Adipose tissue (tissue), 3 donors: ENCODE measurements at regions not wholly inside any gene's neighbourhood (a gene's known extent, or its start where the extent isn't known, plus 50 kb on each side); places are given as distances from the start of the nearest gene placed in this dataset.

ENCODE experiments used
- H3K27ac ChIP-seq: one replicate; pipeline ENCODE4 v1.5.1; 2013; ENCODE audit warnings: low read depth, low read length
- WGBS, 3 donors: extraction: QIAGEN DNeasy Blood & Tissue Kit; methylation state at CpG; one replicate each; pipeline ENCODE4 v1.1.7; 2013; 5-methylcytosine and 5-hydroxymethylcytosine counted together
- donor health status: healthy with polysubstance abuse.
- donor health status: Bipolar disorder and iron deficiency.
- donor health status: healthy.

DNA sequence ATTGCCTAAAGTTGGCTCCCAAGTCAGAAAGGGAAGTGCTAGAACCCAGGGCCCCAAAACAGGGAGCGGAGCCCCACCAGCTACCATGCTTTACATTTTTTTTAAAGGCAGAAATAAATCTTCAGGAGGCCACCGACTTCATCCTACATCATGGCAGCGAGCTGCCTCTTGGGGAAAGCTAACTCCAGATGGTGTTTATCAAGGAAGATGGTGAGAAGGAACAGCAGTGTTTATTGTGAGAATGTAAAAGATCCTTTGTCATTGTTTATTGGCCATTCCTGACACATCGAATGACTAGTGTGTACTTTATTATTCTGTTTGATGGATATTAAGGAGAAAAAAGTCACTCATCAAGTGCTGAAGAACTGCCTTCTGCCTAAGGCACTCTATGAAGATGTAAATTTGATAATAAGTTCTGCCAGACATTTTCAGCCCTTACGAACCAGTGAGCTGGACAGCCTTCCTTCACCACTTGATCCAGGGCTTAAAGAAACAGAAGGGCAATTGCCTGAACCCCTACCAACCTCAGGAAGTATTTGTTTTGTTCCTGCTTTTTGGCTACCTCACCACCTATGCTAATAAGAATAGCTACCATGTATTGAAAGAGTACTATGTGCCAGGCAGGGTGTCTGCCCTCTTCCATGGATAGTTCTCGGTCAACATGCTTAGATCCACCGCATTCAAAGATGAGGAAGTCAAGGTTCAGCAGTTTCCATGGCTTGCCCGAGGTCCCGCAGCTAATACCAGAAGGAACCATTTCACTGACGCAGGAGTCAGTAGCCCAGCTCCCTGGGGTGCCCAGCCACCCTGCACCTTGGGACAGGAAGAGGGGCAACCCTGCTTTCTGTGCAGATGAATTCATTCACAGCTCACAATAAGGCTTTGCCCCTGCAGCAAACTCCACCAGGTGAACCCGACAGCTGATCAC is 194.7 kb upstream of the RREB1 start:
- H3K27ac ChIP-seq, result no peak overlapping the region
- WGBS, 3 donors, result 62 to 76% (median 65%) methylated on average over 11 of the region's 11 CpGs

DNA sequence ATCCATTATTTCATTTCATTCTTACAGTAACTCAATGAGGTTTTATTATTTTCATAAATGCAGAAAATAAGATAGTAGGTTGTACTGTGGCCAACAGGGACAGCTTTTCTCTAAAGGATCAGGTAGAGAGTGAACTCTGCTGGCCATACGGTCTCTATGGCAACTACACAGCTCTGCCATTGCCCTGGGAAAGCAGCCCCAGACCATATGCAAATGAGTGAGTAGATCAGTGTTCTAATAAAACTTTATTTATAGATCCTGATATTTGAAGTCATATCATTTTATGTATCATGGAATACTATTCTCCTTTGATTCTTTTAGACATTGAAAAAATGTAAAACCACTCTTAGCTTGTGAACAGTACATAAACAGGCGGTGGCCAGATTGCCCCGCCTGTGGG is 192.5 kb upstream of the RREB1 start:
- 45 to 89% (median 52%) methylated on average over 3 of the region's 3 CpGs for WGBS, 3 donors
- no peak overlapping the region for H3K27ac ChIP-seq

DNA sequence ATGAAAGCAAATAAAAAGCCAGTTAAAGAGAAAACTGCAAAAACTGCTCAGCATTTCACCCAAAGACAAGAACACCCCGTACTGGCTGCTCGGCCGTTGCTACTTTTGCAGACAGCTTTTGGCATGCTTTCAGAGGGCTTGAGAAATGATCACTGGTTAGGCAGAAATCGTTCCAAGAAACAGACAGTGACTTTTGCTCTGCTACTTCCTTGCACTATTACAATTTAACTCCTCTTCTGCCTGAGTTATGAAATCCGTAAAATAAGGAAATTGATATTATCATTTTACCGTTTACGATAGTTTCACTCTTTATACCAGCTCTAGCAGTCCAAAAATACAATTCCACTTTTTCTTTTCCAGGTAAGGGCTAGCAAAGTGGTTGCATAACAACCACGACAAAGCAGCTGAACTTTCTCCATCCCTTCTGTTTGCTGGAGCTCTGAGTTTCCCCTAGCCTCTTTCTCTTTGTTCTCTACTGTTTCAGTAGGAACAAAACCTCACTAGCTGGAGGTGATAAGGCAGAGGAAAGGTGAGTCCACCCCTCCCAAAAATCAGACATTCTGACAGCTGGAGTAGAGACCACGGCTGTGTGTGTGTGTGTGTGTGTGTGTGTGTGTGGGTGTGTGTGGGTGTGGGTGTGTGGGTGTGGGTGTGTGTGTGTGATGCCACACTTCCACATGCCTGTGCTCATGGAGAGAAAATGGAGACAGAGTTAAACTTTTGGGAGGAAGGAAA is 191.8 kb upstream of the RREB1 start:
- no peak overlapping the region for H3K27ac ChIP-seq
- WGBS, 3 donors, result 6 to 9% (median 6%) methylated on average over 9 of the region's 9 CpGs

DNA sequence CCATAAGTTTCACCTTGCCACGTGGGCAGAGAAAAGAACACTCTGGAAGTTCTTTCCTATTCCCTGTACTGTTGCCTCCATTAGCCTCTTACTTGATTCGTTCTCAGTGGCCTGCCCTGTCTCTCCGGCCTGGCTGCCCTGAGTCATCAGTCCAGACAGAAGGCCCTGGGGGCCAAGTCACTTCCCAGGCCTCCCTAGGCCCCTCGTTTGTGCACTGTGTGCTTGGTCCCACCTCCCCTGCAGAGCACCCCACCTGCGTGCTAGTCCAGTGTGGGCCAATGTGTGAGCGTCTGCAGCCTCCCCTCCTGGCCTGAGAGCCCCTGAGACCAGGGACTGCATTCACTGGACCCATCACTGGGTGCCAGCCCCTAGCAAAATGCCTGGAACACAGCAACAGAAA is 191.2 kb upstream of the RREB1 start:
- H3K27ac ChIP-seq, result no peak overlapping the region
- 51 to 80% (median 58%) methylated on average over 6 of the region's 6 CpGs for WGBS, 3 donors

DNA sequence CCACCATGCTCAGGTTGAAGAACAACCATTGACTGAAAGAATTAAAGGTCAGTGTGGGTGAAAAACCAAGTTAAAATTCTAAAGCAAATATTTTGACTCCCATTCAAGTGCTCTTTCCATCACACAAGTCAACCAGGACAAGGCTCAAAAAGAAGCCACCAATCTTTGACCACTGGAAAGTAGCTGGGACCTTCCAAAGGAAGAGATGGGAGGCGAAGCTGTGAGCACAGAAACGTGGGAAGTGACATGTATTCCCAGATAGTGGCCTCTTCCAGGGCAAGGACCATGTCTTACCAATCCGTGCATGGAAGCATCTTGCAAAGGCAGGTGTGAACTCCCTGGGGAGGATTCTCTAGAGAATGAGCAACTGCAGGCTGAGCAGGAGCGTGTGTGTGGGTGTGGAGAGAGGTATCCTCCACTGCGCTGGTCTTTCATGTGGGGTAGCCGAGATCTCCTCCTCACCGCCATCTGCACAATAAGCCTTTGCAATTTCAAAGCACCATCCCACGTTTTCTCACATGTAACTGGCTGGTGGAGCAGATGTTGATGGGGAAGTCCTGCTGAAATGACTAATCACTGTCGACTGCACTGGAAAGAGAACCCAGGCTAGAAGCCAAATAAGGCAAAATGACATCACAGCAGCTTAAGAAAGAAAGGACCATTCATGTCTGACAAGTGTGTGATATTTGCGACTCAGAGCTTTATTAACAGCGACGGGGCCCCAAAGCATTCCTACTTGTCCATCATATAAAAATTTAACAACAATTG is 189.4 kb upstream of the RREB1 start:
- H3K27ac ChIP-seq, result no peak overlapping the region
- WGBS, 3 donors, result 61 to 69% (median 62%) methylated on average over 12 of the region's 12 CpGs

DNA sequence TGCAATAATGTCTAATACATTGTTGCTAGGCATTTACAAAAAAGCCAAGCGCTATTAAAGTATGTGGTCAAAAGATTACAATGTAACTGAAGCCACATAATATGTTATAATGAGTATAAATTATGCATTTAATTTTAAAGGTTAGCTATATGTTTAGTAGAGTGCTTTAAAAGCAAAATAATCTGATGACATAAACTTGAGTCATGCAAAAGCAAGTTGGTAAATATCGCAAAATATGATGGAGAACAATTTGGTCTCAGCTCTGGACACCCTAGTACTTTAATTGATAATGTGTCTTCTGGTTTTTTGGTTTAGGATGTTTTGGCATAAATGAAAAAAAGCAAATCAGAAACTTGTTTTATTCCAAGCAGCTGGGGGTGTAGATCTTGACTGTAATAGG is 188.6 kb upstream of the RREB1 start:
- no peak overlapping the region for H3K27ac ChIP-seq
- WGBS, 3 donors, result 97 to 100% (median 97%) methylated on average over 2 of the region's 2 CpGs

DNA sequence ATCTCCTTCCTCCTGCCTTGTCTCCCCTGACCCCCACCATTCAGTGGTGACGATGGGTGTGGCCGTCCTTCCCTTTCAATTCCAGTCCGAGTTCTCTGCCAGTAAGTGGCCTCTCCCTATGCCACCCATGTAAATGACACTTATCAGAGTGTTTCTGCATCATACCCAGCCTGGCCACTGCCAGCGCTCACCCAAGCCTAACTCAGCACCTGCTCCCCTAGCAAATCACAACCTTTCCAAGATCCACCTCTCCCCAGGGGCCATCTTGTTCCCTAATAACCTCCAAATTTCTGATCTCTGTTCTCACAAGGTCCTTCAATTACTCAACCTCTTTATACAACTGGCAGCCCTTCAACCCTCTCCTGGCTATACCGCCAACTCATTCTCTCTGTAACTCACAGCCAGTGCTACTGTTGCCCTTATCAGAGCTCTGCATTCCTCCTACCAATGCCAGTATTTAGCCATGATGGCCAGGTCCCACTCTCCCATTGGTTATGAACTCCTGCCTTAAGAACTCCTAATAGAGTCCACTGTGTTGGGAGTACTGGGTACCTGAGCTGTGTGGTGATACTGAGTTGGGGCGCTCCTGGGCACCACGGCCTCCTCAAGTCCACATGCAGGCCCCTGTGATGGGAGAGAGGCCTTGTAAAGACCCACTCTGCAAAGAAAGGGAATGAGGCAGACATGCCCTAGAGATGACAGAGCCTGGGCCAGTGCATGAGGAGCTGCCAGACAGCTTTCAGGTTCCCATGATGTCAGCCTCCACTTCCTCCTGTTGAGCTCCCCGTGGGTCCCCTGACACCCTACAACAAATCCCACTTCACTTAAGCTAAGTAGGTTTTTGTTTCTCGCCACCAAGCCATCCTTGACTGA is 187.4 kb upstream of the RREB1 start:
- whole genome bisulfite sequencing, 3 donors, result 73% methylated on average over 9 of the region's 9 CpGs
- H3K27ac ChIP-seq, result no peak overlapping the region

DNA sequence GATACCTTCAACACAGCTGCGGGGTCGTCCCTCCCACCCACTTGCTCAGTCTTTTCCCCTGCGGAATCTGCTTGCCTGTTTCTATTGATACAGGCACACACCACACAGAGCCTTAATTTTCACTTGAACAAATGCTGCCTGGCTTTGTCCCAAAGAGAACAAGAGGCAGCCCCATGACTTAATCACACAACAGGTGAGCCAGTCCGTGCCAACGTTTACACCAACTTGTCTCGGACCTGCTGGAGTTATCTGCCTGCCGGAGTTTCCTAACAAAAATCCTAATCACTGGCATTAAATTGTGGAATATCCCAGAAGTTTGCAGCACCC is 186.8 kb upstream of the RREB1 start:
- H3K27ac ChIP-seq, result no peak overlapping the region
- 47 to 93% (median 90%) methylated on average over 7 of the region's 7 CpGs for WGBS, 3 donors

DNA sequence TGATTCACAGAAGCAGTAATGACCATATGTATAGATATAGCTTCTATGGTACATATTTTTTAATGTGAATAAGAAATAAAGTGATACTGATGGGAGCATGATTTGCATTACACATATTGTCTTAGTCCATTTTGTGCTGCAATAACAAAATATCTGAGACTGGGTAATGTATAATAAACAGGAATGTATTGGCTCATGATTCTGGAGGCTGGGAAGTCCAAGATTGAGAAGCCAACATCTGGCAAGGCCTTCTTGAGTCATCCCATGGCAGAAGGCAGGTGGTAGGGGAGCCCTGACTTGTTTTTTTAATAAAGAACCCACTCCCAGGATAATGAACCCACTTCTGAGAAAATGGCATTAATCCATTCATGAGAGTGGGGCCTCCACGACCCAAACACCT is 185.6 kb upstream of the RREB1 start:
- H3K27ac ChIP-seq, result no peak overlapping the region
- WGBS, 3 donors, result 92 to 100% (median 93%) methylated on average over 1 of the region's 1 CpG

DNA sequence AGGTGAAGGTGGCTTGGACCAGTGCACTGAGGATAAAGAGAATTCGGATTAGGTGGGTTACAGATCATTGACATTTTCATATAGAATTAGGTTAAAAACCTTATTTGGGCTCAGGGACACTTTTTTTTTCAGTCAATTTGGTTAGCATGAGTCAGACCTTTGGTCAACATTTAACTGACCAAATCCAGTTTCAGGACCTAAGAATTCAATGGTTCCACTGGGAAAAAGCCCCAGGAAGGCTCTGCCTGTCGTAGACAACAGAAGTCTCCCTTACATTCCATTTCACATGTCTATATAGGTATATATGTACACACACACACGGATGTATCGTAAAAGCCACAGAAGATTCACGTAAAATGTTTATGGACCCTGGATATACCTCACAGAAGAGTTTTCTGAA is 184.2 kb upstream of the RREB1 start:
- no peak overlapping the region for H3K27ac ChIP-seq
- WGBS, 3 donors, result 81 to 85% (median 81%) methylated on average over 5 of the region's 5 CpGs

DNA sequence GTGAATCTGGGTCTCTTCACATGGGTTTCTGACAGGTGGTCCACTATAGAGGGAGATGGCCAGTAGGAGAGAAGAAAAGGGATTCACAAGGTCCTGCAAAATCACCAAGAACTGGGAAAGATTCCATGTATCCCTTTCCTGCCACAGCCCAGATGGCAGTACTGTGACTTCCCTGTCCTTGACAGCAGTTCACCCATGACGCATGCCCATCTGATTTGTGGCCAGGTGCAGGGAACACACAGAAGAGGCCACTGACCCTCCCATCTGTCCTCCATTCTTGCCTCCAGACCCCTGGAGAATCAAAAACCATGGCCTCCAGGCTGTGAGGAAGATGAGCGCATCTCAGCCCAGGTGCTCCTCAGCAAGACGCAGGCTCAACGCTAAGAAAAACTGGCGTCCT is 183.1 kb upstream of the RREB1 start:
- 89 to 92% (median 89%) methylated on average over 5 of the region's 5 CpGs for WGBS, 3 donors
- no peak overlapping the region for H3K27ac ChIP-seq

DNA sequence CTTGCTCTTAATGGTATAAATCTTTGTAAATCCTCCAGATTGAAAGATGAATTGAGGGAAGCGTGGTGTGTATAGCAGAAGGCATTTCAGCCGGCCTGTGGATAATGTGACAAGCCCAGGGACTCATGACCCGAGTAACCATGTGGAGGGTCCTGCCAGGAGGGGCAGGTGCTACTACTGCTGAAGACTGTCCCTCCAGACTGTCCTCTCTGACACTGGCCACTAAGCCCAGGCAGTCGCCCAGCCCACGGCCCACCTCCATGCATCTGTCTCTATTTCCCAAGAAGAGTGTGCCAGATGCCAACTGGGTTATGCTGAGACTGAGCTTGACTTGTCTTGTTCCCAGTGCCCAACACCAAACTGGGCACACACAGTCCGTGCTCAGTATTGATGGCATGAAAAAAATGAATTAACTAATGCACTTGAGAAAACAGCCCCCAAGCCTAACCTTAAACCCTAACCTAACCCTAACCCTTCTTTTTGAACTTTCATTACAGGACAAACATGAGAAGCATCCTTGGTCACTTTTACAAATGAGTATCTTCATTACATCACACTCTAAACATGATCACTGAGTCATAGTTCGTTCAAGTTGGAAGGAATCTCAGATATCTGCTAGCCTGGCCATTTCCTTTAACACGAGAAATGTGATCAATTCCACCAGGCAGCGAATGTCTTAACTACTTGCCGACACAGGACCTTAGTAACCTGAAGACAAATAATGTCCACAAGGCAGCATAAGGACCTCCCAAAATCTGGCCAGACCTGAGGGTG is 182.2 kb upstream of the RREB1 start:
- WGBS, 3 donors, result 80 to 91% (median 82%) methylated on average over 10 of the region's 10 CpGs
- H3K27ac ChIP-seq, result no peak overlapping the region

DNA sequence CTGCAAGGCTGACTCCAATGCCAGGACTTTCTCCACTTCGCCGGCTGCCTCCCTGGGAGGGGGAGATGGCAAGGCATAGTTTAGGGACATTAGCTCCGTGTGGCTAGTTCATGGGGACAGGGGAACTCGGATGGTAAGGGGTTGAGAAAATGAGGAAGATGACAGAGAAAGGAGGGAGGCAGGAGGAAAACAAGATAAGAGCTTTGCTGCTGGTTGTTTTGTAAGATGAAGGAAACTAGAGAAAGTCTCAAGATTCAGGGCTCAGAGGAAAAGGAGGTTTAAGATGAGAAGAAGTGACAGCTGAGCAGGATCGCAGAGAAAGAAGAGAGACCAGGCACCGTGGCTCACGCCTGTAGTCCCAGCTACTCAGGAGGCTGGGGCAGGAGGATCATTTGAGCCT is 180.9 kb upstream of the RREB1 start:
- WGBS, 3 donors, result 67 to 83% (median 75%) methylated on average over 7 of the region's 7 CpGs
- H3K27ac ChIP-seq, result no peak overlapping the region

DNA sequence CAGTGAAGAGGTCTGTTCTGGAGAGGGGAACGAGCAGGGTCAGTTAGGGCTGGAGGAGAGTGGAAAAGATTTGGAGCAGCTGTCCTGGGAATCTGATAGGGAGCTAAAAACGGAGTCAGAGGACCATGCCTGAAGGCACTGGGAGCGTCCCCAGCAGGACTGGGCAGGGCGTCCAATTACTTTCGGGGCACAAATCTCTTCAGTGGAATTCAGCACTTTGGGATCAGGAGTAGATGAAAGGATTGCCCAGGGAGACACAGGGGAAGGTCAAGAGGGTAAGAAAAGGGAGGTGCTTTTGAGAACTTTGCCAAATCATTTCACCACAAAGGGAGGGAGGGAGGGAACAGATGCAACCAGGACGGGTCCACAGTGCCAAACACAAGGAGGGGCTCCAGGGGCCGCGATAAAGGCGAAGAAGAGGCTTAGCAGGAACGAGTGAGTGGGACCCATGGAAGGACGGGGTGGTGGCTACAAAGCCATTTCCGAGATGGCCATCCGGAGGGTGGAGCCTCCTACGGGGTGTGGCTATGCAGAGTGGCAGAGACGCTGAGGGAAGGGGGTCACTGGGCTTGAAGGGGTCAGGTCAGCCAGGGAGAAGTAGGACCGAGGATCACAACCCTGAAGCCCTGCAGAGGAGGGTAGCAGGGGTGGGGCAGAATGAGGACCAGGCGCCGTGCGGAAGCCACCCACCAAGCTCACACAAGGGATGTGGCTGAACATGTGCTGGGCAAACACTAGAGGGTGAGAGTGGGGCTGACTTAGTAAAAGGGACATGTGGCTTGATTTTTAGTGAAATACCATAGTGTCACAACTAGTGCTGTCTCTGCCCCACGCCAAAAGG is 180.0 kb upstream of the RREB1 start:
- WGBS, 3 donors, result 36 to 71% (median 47%) methylated on average over 20 of the region's 20 CpGs
- no peak overlapping the region for H3K27ac ChIP-seq

DNA sequence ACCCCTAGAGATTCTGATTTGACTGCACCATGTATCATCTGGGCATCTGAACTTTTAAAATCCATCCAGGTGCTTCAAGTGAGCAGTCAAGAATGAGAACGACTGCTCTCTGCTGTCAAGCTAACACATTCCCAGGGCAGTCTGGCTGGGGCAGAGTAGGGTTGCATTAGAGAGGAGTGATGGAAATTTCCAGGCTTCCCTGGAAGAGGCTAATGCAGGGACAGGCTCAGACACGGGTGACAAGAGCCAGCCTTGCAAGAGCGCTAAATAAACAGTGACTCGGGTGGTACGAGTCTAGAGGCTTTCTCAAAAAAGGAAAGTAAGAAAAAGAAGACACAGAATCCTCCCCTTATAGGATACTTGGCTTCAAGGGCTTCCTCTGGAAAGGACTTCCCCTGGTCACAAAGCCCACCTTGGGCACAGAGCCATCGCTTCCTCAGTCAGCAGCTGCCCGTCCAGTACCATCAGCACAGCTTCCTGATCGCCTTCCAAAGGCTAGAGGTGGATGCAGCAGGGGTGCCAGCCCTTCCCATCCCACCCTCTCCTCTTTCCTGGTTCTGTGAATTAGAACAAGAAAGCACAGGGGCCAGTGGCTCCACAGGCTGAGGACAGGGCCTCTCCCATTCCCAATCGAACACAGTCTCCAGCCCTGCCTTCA is 177.4 kb upstream of the RREB1 start:
- H3K27ac ChIP-seq, result no peak overlapping the region
- WGBS, 3 donors, result 67 to 85% (median 72%) methylated on average over 9 of the region's 9 CpGs
